HG02642 (cell line): ENCODE measurements at regions not wholly inside any gene's neighbourhood (a gene's known extent, or its start where the extent isn't known, plus 50 kb on each side); places are given as distances from the start of the nearest gene placed in this dataset.

Experiments used
- ATAC-seq: cut with Tn5 transposase; IDR thresholded peaks from one replicate; pipeline ENCODE4 v1.9.1; 2021; ENCODE audit warnings: mild to moderate bottlenecking; ENCODE audit not compliant: unreplicated experiment, poor library complexity

DNA sequence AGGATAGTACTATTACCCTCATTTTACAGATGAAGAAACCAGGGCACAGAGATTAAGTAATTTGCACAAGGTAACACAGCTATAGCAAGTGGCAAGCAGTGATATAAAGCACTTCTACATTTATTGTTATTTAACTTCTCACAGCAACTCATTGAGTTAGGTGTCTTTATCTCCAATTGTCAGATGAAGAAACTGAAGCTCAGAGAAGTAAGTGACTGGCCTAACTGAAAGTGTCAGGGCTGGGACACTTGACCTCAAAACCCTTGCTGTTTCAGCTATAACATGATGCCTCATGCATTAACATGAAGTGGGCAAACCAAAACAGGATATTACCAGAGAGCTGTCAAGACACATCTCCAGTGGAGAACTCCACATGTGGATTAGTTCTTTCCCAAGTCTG lies 65.8 kb upstream of the LEKR1 start:
- peak; percentile 94 for ATAC-seq

DNA sequence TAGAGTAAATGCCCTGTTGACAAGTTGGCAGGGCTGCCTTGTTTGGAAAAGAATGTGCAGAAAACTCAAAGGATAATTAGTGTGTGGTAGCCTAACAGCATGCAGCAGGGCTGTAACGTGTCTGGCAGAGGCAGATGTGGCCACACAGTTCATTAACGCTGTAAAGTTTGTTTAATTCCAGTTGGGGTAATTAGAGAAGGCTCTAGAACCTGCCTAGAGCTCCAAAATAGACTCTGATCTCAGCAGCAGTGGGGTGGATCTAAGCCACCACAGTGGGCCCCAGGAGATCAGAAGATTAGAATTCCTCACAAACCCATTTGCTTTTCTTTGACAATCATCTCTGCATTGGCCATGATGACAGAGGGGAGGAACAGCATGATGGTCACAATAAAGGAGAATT lies 65.1 kb upstream of the LEKR1 start:
- no peak for ATAC-seq

DNA sequence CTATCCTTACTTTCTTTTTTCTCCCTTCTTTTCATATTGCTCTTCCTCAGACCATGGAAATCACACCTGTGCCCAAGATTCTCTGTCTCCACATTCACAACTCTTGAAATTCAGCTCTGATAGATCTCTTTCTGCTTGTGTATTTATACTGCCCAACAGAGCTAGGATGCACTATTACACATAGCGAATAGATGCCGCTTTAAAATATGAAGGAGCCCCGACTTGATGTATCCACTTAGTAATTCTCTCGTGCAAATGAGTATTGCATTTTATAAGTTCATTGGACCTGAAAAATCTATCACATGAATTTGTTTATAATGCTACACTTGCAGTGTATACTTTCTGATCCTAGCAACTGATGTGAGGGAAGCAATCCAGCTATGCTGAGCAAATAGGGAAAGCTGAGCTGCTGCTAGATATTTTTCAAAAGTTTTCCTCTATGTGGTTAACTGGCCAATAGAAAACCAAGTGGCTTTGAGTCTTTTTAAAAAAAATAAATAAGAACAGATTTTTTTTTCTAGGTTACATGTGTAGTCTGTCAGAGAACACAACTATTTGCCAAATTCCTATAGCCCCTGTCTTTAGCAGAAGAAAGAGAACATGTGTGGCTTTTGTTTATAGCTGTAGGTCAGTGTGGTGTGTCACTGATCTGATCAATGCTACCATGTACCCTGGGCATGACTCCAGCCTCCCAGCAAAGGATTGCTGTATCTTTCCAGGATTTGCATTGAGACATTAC lies 64.3 kb upstream of the LEKR1 start:
- no peak for ATAC-seq

DNA sequence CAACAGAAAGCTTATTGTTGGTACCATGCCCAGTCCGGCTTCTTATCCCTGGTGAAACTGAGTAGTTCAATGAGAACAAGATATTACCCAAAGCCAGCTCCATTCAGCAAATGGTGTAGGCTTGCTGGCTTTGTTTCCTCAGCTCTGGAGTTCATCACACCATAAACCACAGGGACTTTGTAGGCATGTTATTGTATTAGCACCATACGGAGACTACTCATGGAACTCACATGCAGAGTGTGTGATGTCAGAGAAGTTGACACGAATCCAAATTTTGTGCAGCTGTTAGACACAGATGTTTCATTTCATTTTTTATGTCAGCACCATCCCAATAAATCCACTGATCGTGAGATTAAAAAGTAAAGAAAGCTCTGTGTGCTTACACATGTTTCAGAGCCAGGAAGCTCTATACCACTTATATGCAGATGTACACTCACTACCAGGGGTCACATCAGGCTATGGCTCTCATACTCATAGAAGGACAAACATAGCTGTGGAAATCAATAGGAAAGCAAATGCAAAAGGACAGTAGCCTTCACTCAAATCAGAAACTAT lies 63.4 kb upstream of the LEKR1 start:
- ATAC-seq: no peak

DNA sequence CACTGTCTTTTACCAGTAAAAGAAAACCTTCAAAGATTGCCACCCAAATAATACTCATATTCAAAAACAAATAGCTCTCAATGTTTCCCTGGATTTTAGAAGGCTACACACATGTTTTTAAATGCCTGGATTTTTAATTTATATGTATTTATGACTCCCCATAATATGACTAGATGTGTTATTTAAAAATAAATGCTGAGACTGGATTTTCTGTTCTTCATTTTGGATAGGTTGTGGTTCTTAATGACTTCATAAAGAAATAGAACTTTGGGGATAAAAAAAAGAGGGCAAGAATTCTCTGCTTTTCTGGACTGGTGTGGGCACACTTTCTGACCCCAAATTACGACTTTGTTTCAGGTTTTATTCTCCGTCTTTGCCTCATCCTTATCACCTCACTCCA lies 62.8 kb upstream of the LEKR1 start:
- ATAC-seq: no peak

DNA sequence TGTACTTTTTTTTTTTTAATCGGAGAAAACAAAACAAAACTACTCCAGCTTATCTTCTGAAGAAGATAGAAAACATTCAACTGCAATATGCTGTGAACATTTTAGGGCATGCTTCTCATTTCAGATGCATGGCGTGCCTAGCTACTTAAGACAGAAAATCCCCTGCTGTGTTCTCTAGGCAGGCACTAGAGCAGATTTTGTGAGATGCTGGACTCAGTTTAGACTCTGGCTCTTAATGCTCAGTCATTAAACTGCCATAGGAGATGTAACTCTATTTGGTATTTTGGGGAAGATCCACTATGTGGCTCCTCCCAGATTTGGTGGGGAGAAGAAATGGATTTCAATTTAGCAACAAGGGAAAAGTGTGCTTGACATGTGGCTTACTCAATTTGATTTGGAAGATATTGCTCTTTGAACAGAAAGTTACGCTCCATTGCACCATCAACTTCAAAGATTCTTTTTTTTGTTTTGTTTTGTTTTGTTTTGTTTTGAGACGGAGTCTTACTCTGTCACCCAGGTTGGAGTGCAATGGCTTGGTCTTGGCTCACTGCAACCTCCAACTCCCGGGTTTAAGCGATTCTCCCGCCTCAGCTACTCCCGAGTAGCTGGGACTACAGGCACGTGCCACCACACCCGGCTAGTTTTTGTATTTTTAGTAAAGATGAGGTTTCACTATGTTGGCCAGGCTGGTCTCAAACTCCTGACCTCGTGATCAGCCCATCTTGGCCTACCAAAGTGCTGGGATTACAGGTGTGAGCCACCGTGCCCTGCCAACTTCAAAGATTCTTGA lies 62.0 kb upstream of the LEKR1 start:
- no peak for ATAC-seq

DNA sequence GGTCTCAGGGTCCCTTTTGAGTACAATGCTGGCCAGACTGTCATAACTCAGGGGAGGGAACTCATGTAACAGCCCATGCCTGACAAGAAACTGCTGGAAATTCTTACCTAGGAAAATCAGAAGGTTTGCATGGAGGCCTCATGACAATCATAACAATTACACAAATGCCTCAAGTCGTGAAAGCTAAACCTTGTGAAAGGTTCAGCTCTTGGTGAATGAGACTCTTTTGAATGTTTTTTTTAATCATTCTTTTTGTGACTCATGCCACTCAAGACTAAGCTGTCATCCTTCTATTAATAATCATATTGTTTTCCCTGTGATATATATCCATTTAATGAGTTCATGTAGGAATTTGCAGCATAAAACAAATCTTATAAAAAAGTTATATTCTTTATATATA lies 61.4 kb upstream of the LEKR1 start:
- ATAC-seq: no peak

DNA sequence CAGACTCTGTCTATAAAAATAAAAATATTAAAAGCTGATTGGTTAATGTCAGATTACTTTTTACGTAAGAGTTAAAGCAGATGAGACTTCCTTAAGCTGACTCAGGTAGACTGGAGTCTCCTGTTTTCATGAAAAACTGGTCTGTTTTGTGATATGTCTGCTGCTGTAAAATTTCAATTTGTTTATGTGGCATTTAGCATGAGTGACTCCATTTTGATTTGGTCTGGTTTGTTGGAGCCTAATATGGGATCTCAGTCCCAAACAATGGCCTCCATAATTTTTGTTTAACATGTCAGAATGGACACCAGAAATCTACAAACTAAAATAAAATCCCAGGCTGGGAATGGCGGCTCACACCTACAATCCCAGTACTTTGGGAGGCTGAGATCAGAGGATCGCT lies 57.8 kb upstream of the LEKR1 start:
- no peak for ATAC-seq

DNA sequence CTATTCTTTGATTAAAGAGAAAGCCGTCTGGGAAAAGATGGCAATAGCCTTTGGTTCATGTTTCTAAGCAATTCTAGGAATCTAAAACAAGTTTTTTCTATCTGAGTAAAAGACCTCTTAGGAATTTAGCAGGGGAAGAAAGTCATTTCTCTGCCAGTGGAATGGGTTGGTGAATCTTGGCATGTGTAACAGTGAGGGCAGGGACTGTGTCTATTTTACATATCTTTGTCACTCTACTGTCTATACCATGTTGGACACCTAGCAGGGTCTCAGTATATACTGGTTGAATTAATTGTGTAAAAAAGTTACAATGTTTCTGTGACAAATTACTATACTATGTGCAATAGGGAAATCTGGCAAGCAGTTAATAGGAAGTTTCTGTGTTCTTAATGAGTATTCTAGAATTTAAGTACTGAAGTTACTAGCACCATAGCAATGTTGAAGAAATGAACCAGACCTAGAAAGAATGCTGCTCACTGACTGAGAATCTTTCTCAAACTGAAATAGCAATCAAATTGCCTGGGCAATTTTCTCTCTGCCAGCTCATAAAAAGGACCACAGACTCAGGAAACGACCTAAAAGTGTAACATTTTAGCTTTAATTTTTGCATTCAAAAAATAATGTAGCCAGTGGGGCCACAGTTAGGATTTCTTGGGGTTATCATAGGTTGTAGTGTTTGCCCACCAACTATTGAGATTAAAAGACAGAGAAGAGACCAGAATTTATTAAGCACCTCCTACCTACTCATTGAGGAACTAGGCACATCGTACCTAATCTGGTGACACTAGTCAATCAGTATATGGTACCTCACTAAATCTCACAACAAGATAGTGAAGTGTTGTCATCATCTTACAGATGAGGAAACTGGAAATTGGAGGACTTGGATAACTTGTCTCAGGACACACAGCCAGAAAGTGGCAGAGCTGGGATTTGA lies 56.2 kb upstream of the LEKR1 start:
- ATAC-seq: no peak

DNA sequence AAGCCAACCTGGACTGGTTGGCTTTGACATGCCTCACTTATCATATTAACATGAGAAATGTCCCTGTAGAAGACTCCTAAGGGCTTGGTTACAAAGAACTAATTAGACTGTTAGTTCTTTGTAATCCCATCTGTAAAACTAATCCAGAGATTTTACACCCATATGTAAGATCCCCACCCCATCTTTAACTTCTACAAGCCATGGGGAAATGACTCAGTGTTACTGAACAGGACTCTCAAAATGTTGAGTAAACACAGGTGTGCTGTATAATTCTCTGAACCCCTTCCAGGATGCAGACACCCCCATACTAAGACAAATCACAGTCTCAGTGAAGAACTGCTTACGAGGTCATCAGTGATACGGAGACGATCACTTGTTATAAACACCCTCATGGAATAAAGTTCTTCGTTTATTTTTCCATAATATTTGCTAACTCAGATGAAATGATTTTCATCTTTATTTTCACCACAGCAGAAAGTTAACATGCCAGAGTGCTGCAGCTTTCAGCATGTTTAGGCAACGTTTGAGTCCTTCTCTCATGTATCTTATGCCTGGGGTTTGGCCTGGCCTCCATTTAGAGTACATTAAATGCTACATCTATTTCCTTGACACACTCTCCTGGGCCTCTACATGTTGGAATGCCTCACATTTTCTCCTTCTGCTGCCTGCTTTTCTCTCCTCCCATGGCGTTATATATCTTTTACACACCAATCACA lies 55.3 kb upstream of the LEKR1 start:
- ATAC-seq: no peak

DNA sequence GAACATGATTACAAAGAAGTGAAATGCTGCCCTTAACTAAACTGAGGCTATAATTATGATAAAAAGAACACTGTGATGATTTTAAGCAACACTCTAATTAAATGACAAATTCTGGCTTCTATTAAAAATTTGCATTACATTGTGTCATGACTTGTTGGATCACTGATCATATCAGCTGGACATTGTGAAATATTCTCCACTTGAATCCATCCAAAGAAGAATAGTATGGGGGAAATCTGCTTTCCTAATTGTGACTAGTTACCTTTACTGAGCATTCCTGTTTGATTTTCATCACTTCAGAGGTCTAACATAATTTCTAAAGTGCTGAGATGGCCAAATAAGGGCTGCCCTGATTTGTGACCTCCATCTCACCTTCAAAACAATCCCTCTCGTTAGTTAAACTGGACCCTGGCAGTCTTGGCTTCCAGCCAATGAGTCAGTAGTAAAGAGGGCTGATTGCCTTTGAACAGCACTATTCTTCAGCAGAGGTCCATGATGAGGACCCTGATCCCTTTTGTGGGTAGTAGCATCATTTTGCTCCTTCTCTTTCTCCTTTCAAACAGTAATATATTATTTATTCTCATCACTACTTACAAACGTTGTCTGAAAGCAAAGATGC lies 53.5 kb upstream of the LEKR1 start:
- no peak for ATAC-seq

DNA sequence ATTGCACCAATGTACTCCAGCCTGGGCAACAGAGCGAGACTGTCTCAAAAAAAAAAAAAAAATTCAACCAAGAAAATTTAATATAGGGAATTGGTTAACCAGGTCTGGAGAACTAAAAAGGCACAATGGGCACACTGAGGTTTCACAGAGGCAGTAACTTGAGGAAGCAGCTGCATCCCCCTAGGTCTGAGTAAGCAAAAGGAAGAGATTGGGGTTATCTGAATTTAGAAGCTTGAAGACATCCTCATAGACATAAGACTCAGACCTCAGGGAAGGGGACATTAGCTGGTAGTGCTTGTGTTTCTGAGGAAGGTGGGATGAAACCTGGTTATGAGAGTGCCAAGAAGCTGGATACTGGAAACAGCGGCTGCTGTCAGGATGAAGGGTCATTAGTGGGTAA lies 50.1 kb upstream of the LEKR1 start:
- no peak for ATAC-seq
